Panc1 (cell line): ENCODE measurements at regions not wholly inside any gene's neighbourhood (a gene's known extent, or its start where the extent isn't known, plus 50 kb on each side); places are given as distances from the start of the nearest gene placed in this dataset.

ENCODE experiments used
- POLR2AphosphoS5 ChIP-seq: IDR thresholded peaks from 2 replicates; pipeline ENCODE4 v1.6.1; 2012; ENCODE audit warnings: mild to moderate bottlenecking, low read depth, low read length, moderate library complexity
- TF ChIP-seq, protein P1 (sequence below): fragments of 450-650 bp; IDR thresholded peaks from 2 replicates; pipeline ENCODE4 v1.5.1; 2017; ENCODE audit warnings: mild to moderate bottlenecking

DNA sequence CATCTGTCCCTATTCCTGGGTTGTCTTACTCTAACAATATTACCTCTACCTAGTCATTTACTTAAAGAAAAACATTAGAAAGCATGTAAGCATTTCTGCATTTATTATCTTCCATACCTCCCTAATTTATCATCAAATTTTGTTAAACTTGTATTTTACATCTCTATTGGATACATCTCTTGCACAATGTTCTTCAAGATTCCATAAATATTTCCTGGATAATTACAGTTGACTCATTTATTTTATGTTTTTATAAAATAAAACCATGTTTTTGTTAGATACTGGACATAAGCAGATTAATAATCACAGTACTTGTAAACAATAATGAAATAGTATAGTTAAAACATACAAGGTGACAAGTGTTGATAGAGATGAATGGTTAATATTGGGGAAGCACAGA is 209.0 kb downstream of the TMTC3 start:
- TF ChIP-seq, protein P1, sequence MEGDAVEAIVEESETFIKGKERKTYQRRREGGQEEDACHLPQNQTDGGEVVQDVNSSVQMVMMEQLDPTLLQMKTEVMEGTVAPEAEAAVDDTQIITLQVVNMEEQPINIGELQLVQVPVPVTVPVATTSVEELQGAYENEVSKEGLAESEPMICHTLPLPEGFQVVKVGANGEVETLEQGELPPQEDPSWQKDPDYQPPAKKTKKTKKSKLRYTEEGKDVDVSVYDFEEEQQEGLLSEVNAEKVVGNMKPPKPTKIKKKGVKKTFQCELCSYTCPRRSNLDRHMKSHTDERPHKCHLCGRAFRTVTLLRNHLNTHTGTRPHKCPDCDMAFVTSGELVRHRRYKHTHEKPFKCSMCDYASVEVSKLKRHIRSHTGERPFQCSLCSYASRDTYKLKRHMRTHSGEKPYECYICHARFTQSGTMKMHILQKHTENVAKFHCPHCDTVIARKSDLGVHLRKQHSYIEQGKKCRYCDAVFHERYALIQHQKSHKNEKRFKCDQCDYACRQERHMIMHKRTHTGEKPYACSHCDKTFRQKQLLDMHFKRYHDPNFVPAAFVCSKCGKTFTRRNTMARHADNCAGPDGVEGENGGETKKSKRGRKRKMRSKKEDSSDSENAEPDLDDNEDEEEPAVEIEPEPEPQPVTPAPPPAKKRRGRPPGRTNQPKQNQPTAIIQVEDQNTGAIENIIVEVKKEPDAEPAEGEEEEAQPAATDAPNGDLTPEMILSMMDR = no peak
- TF ChIP-seq POLR2AphosphoS5 = no peak
